GM12878 (cell line): ENCODE measurements at regions not wholly inside any gene's neighbourhood (a gene's known extent, or its start where the extent isn't known, plus 50 kb on each side); places are given as distances from the start of the nearest gene placed in this dataset.
"Not testable (repeated sequence)": the region's sequence is repeated elsewhere in the genome, so short reads cannot be mapped to it uniquely, and the experiment has no call there.

ENCODE experiments used
- ATAC-seq: fragments of 200-7000 bp; cut with Tn5 transposase; 3 replicates; pipeline ENCODE4 v1.9.1; 2020; ENCODE audit warnings: mild to moderate bottlenecking, moderate library complexity
- BruUV-seq: library from RNA; stranded (reverse); fragments of 400-500 nt; replicated peaks from 2 replicates; lab custom pipeline; 2021; lab: Mats Ljungman, UMichigan
- CTCF ChIA-PET: fragments of 300-600 bp; sonication (Branson Sonifier 250); formaldehyde crosslinking; extraction: SDS; loops from one replicate; lab custom pipeline; 2021; ENCODE audit warnings: inconsistent platforms; lab: Yijun Ruan, JAX
- POLR2A ChIA-PET: fragments of 350-600 bp; formaldehyde crosslinking; extraction: SDS; loops from one replicate; lab custom pipeline; 2021; ENCODE audit warnings: inconsistent platforms; lab: Charles Lee
- RAD21 ChIA-PET: fragments of 300-600 bp; sonication (Branson Sonifier 250); formaldehyde crosslinking; loops from one replicate; lab custom pipeline; 2023; ENCODE audit warnings: antibody characterized with exemption; ENCODE audit not compliant: unreplicated experiment; lab: Charles Lee
- SMC1A ChIA-PET: fragments of 300-600 bp; sonication (Branson Sonifier 250); formaldehyde crosslinking; loops from one replicate; lab custom pipeline; 2023; ENCODE audit not compliant: unreplicated experiment, uncharacterized antibody; lab: Charles Lee
- DNase-seq: peaks from one replicate; pipeline ENCODE4 v3.0.0-alpha.2; 2011; ENCODE audit warnings: low read depth, low spot score
- FAIRE-seq: peaks from 3 replicates; lab custom pipeline; 2011; peaks lifted over from hg19 to GRCh38; lab: Jason Lieb, UNC
- H2AFZ ChIP-seq: 2 replicates; pipeline ENCODE4 v1.6.0; 2011; ENCODE audit warnings: low read depth, low read length, control low read depth; ENCODE audit not compliant: control insufficient read depth
- H3K27ac ChIP-seq: 2 replicates; pipeline ENCODE4 v1.5.1; 2011; ENCODE audit warnings: control low read depth; ENCODE audit not compliant: control insufficient read depth, insufficient read depth
- H3K27me3 ChIP-seq, 2 experiments: replicated peaks in 1 of 2; 2 replicates each; pipeline versions ENCODE4 v1.6.0 to v1.6.1; 2011; ENCODE audit warnings: low read length in 1 of 2; ENCODE audit not compliant: control insufficient read depth in 2 of 2, insufficient read depth in 2 of 2
- H3K36me3 ChIP-seq, 2 experiments: 2 replicates each; pipeline ENCODE4 v1.5.1; 2011; ENCODE audit warnings: low read length in 1 of 2; ENCODE audit not compliant: control insufficient read depth in 2 of 2, insufficient read depth in 2 of 2
- H3K4me1 ChIP-seq: 2 replicates; pipeline ENCODE4 v1.6.1; 2011; ENCODE audit warnings: mild to moderate bottlenecking, low read length, moderate library complexity, mixed read lengths; ENCODE audit not compliant: control insufficient read depth, insufficient read depth
- H3K4me2 ChIP-seq: 2 replicates; pipeline ENCODE4 v1.6.0; 2011; ENCODE audit warnings: control low read depth; ENCODE audit not compliant: control insufficient read depth, insufficient read depth
- H3K4me3 ChIP-seq: fragments of 200-600 bp; sonication (generic); 2 replicates; pipeline ENCODE4 v1.5.1; 2016
- H3K79me2 ChIP-seq: 2 replicates; pipeline ENCODE4 v1.6.0; 2011; ENCODE audit warnings: low read length; ENCODE audit not compliant: control insufficient read depth, insufficient read depth
- H3K9ac ChIP-seq: 2 replicates; pipeline ENCODE4 v1.8.0; 2011; ENCODE audit warnings: low read length, control low read depth, mixed read lengths; ENCODE audit not compliant: control insufficient read depth, insufficient read depth
- H3K9me3 ChIP-seq: replicated peaks from 3 replicates; pipeline ENCODE4 v1.5.1; 2011; ENCODE audit warnings: mild to moderate bottlenecking, low read length; ENCODE audit not compliant: control insufficient read depth, insufficient read depth
- H4K20me1 ChIP-seq: 2 replicates; pipeline ENCODE4 v1.6.0; 2011; ENCODE audit not compliant: control insufficient read depth, insufficient read depth
- CUX1 ChIP-seq: IDR thresholded peaks from 2 replicates; pipeline ENCODE4 v1.6.1; 2012; ENCODE audit warnings: improper control_type of control experiment, low read depth, low read length; ENCODE audit not compliant: insufficient replicate concordance
- KLF5 ChIP-seq: fragments of 450-650 bp; IDR thresholded peaks from 2 replicates; pipeline ENCODE4 v1.6.1; 2014; ENCODE audit warnings: mild to moderate bottlenecking; ENCODE audit not compliant: partially characterized antibody
- PKNOX1 ChIP-seq: fragments of 450-650 bp; IDR thresholded peaks from 2 replicates; pipeline ENCODE4 v1.6.1; 2016; ENCODE audit warnings: mild to moderate bottlenecking
- WGBS: methylation state at CpG from one replicate; pipeline ENCODE4 v1.1.6; 2016; ENCODE audit warnings: low lambda C conversion rate; ENCODE audit not compliant: insufficient replicate concordance, insufficient coverage; ENCODE audit errors: missing lambda C conversion rate; 5-methylcytosine and 5-hydroxymethylcytosine counted together
- in situ Hi-C: fragments of 300-500 bp; cut with MboI; formaldehyde crosslinking; loops from 9 replicates; pipeline ENCODE4 v1.14.3; 2018; ENCODE audit warnings: mixed read lengths
- intact Hi-C: fragments of 100-400 bp; cut with micrococcal nuclease; formaldehyde crosslinking; loops from one replicate; pipeline ENCODE4 v1.14.2; 2022; ENCODE audit not compliant: unreplicated experiment

- TF ChIP-seq CUX1 = no peak
- no peak for TF ChIP-seq KLF5
- TF ChIP-seq PKNOX1 = no peak
Observed at GRCh38 chr2:221948076-221948475, 350.7 kb downstream of the PAX3 start (continued).

- H4K20me1 ChIP-seq, H3K27ac ChIP-seq, in situ Hi-C loops, H3K36me3 ChIP-seq, ATAC-seq, SMC1A ChIA-PET, RAD21 ChIA-PET, intact Hi-C loops, H3K4me3 ChIP-seq, BruUV-seq, CTCF ChIA-PET, FAIRE-seq, H3K4me1 ChIP-seq, DNase-seq, H3K4me2 ChIP-seq, H3K27me3 ChIP-seq, H3K79me2 ChIP-seq, H3K9ac ChIP-seq, H2AFZ ChIP-seq, H3K9me3 ChIP-seq, POLR2A ChIA-PET: not testable (repeated sequence)
- WGBS = 42% methylated on average over 3 of the region's 3 CpGs
Observed at GRCh38 chr2:221944452-221944851, 354.3 kb downstream of the PAX3 start.
